Activated naive CD8-positive, alpha-beta T cell treated with anti-CD3 and anti-CD28 coated beads, Interleukin-2, amount 10 ng/mL, durations not matched to agents 7 days and 5 days (primary cell): ENCODE measurements at regions not wholly inside any gene's neighbourhood (a gene's known extent, or its start where the extent isn't known, plus 50 kb on each side); places are given as distances from the start of the nearest gene placed in this dataset.

Experiments used
- ATAC-seq: fragments of 150-1000 bp; cut with Tn5 transposase; one replicate; pipeline ENCODE4 v1.10.0; 2021; ENCODE audit warnings: low read depth, moderate library complexity
- POLR2A ChIA-PET: fragments of 350-600 bp; sonication (Branson Sonifier 250); formaldehyde crosslinking; loops from one replicate; lab custom pipeline; 2021; ENCODE audit warnings: antibody characterized with exemption; lab: Charles Lee
- DNase-seq: peaks from one replicate; pipeline ENCODE4 v3.0.0; 2021
- H3K27ac Mint-ChIP-seq: one replicate; pipeline ENCODE4 v1.8.0; 2022; ENCODE audit warnings: mild to moderate bottlenecking, mixed read lengths
- H3K27me3 Mint-ChIP-seq: one replicate; pipeline ENCODE4 v1.8.0; 2022; ENCODE audit warnings: mild to moderate bottlenecking, moderate library complexity, mixed read lengths
- H3K36me3 Mint-ChIP-seq: one replicate; pipeline ENCODE4 v1.8.0; 2021; ENCODE audit warnings: mild to moderate bottlenecking, mixed read lengths
- H3K4me1 Mint-ChIP-seq: one replicate; pipeline ENCODE4 v1.8.0; 2021; ENCODE audit warnings: mixed read lengths
- H3K4me3 Mint-ChIP-seq: one replicate; pipeline ENCODE4 v1.8.0; 2022; ENCODE audit warnings: mild to moderate bottlenecking, moderate library complexity, mixed read lengths
- H3K9me3 Mint-ChIP-seq: one replicate; pipeline ENCODE4 v1.8.0; 2021; ENCODE audit warnings: mixed read lengths

- H3K4me1 Mint-ChIP-seq: no peaks in the 10 kb centered on the region
Observed at GRCh38 chr1:60994828-60995492, 87.4 kb upstream of the NFIA start.

DNA sequence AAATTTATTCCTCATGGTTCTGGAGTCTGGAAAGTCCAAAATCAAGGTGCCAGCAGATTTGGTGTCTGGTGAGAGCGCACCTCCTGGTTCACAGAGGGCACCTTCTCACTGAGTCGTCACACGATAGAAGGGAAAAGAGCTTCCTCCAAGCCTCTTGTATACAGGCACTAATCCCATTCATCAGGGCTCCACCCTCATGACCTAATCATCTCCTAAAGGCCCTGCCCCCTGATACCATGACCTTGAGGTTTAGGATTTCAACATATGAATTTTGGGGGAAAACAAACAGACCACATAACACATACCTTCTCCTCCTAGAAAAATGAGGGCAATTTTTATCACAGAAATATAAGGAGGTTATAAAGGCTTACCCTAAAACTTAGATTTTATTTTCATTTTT lies 88.0 kb upstream of the NFIA start:
- no peak overlapping the region for H3K4me3 Mint-ChIP-seq
- ATAC-seq (no peak), DNase-seq (no peak)
- H3K4me1 Mint-ChIP-seq: no peaks in the 10 kb centered on the region
- peaks cover 9% of the 10 kb centered on the region for H3K27me3 Mint-ChIP-seq
- H3K36me3 Mint-ChIP-seq: no peaks in the 10 kb centered on the region
- POLR2A ChIA-PET: no interaction called here
- no peak overlapping the region for H3K27ac Mint-ChIP-seq
- no peaks in the 10 kb centered on the region for H3K9me3 Mint-ChIP-seq

More at GRCh38 chr1:60994828-60995492, 87.4 kb upstream of the NFIA start:
- H3K27me3 Mint-ChIP-seq: peaks cover 9% of the 10 kb centered on the region
- ATAC-seq (no peak), DNase-seq (no peak)
- H3K27ac Mint-ChIP-seq: no peak overlapping the region
- POLR2A ChIA-PET: no interaction called here
- H3K36me3 Mint-ChIP-seq: no peaks in the 10 kb centered on the region
- H3K4me3 Mint-ChIP-seq: no peak overlapping the region
- no peaks in the 10 kb centered on the region for H3K9me3 Mint-ChIP-seq

GRCh38 chr1:60992165-60992564 lies 90.2 kb upstream of the NFIA start:
- POLR2A ChIA-PET: no interaction called here
- Mint-ChIP-seq H3K4me3 (no peak overlapping the region), H3K27ac (no peak overlapping the region), H3K36me3 (no peaks in the 10 kb centered on the region), H3K27me3 (peaks cover 13% of the 10 kb centered on the region), H3K9me3 (no peaks in the 10 kb centered on the region), H3K4me1 (no peaks in the 10 kb centered on the region)
- DNase-seq: no peak
- ATAC-seq: no peak

DNA sequence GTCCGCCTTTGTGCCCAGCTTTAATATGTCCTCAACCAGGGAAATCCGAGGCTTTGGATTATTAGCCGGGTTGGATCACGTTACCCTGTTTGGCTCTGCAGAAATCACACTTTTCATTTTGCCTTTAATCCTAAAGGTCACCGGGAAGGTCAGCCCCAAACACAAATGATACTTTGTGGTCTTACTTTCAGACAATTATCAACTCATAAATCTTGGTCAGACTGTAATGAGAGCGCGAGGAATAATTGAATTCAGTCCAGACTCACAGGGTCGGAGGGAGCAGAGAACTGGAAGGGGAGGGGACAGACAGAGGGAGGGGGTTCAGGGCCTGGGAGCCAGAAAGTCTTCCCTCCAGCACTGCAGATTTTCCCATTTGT lies 91.7 kb upstream of the NFIA start:
- POLR2A ChIA-PET: no interaction called here
- H3K27me3 Mint-ChIP-seq: peaks cover 13% of the 10 kb centered on the region
- ATAC-seq (no peak), DNase-seq (no peak)
- H3K36me3 Mint-ChIP-seq: no peaks in the 10 kb centered on the region
- no peaks in the 10 kb centered on the region for H3K4me1 Mint-ChIP-seq
- no peak overlapping the region for H3K4me3 Mint-ChIP-seq
- no peaks in the 10 kb centered on the region for H3K9me3 Mint-ChIP-seq
- no peak overlapping the region for H3K27ac Mint-ChIP-seq

DNA sequence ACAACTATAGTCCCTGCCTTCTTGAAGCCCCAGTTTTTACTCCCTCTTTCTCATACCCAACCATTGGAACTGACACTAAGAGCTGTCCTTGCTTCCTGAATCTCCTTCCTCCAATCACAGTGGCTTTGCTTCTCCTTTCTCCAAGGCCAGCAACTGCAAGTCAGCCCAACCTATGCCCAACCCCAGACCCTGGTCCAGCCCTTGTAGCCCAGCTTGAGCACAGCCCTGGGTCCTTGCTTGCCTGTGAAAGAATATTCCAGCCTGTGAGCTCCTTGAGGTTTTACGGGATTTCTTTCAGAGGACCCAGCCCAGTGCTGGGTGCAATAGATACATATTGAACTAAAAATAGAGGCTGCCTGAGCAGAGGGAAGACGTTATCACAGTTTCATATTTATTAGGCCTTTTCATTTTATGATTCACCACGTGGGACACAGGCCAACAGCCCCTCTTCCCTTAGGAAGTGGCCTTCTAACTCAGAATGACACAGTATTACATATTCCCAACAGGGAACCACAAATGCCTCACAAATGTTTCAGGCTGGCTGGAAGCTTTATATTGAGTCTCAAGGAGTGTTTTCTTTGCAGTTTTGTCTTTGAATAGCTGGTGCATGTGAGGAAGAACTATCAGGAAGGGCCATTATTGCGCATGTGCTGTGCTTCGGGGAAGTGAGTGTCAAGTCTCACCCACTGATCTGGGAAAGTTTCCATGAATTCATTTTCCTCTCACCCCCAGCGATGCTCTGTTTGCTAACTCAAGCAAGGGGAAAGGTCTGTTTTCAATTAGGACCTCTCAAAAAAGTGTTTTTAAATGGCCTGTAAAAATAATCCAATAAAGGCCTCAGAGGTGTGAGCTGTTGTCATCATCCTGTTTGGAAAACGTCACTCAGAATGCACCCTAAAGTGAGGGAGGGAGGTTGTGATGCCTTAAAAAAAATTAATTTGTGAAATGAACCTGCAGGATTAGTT lies 92.3 kb upstream of the NFIA start:
- no peak for DNase-seq
- Mint-ChIP-seq H3K4me1 (no peaks in the 10 kb centered on the region), H3K27ac (no peak overlapping the region), H3K27me3 (peaks cover 13% of the 10 kb centered on the region), H3K9me3 (no peaks in the 10 kb centered on the region), H3K4me3 (no peak overlapping the region), H3K36me3 (no peaks in the 10 kb centered on the region)
- ATAC-seq: no peak
- POLR2A ChIA-PET: no interaction called here

- Mint-ChIP-seq H3K4me3 (no peak overlapping the region), H3K4me1 (no peaks in the 10 kb centered on the region), H3K9me3 (no peaks in the 10 kb centered on the region), H3K27me3 (peaks cover 11% of the 10 kb centered on the region), H3K27ac (no peak overlapping the region), H3K36me3 (no peaks in the 10 kb centered on the region)
- ATAC-seq: no peak
- no peak for DNase-seq
- POLR2A ChIA-PET: no interaction called here
Observed at GRCh38 chr1:60988891-60989290, 93.5 kb upstream of the NFIA start.

DNA sequence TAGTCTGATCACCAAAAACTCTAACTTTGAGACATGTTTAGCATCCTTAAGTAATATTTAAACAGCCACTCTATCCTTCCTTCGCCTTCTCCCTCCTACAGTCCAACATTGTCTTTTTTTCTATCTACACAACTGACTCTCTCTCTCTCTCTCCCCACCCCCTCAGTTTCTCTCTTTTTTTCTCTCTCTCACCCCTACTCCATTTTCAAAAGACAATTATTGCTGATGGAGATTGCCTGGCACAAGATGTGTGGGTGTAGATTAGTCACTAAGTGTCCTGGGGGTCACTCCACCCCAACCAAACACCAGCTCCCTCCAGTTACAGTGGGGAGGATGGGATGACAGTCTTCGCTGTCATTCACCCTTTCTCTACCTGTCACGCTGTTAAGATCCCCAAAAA lies 94.5 kb upstream of the NFIA start:
- POLR2A ChIA-PET: interaction anchor here (0.7 kb wide), 1 partner anchor 620 kb away, joined by 4 read pairs; no protein-coding TSS in a partner anchor
- DNase-seq (no peak), ATAC-seq (no peak)
- no peak overlapping the region for H3K27ac Mint-ChIP-seq
- peaks cover 4% of the 10 kb centered on the region for H3K27me3 Mint-ChIP-seq
- H3K9me3 Mint-ChIP-seq: no peaks in the 10 kb centered on the region
- H3K4me1 Mint-ChIP-seq: peaks cover 1% of the 10 kb centered on the region
- H3K4me3 Mint-ChIP-seq: no peak overlapping the region
- no peaks in the 10 kb centered on the region for H3K36me3 Mint-ChIP-seq

GRCh38 chr1:60984062-60984799 lies 98.1 kb upstream of the NFIA start:
- no peak for DNase-seq
- H3K4me1 Mint-ChIP-seq: peaks cover 1% of the 10 kb centered on the region
- H3K27ac Mint-ChIP-seq: no peak overlapping the region
- no peak overlapping the region for H3K4me3 Mint-ChIP-seq
- POLR2A ChIA-PET: no interaction called here
- ATAC-seq: no peak
- no peaks in the 10 kb centered on the region for H3K36me3 Mint-ChIP-seq
- H3K27me3 Mint-ChIP-seq: peaks cover 6% of the 10 kb centered on the region
- H3K9me3 Mint-ChIP-seq: no peaks in the 10 kb centered on the region

DNA sequence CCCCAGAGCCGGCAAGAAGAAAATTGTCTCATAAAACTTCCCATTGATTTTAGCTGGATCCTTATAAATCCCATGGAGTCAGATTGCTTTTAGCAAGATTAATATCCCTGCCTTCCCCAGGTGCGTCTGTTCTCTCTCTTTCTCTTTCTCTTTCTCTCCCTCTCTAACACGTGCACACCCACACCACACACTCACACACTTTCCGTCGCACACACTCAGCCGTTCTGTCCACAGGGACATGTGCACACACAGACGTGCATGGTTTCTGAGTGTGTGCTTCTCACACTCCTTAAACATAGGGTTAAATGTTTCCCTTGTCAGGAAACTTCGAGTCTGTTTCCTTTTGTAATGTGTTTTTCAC lies 98.7 kb upstream of the NFIA start:
- H3K27ac Mint-ChIP-seq: no peak overlapping the region
- no peaks in the 10 kb centered on the region for H3K9me3 Mint-ChIP-seq
- POLR2A ChIA-PET: no interaction called here
- H3K36me3 Mint-ChIP-seq: no peaks in the 10 kb centered on the region
- DNase-seq (no peak), ATAC-seq (no peak)
- peaks cover 1% of the 10 kb centered on the region for H3K4me1 Mint-ChIP-seq
- H3K27me3 Mint-ChIP-seq: peaks cover 6% of the 10 kb centered on the region
- no peak overlapping the region for H3K4me3 Mint-ChIP-seq

GRCh38 chr1:60982539-60982938 lies 99.8 kb upstream of the NFIA start:
- Mint-ChIP-seq H3K27me3 (peaks cover 2% of the 10 kb centered on the region), H3K4me3 (no peak overlapping the region), H3K36me3 (no peaks in the 10 kb centered on the region), H3K4me1 (peaks cover 1% of the 10 kb centered on the region), H3K9me3 (no peaks in the 10 kb centered on the region), H3K27ac (no peak overlapping the region)
- ATAC-seq (no peak), DNase-seq (no peak)
- POLR2A ChIA-PET: no interaction called here

DNA sequence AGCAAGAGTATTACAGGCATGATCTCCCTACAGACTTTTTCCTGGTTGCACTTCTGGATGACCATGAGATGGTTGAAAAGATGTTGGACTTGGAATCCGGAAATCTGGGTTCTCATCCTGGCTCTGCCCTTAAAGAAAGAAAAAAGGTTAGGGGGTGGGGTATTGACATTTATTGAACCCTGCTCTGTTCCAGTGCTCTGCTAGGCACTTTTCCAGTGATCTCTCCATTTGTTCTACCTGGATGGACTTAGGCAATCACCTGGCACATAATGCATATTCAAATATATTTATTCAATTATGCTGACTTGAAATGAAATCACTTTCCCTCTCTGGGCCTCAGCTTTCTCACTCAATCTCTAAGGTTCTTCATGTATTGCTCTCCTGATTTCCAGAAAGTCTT lies 101.0 kb upstream of the NFIA start:
- H3K4me1 Mint-ChIP-seq: peaks cover 1% of the 10 kb centered on the region
- H3K36me3 Mint-ChIP-seq: no peaks in the 10 kb centered on the region
- H3K9me3 Mint-ChIP-seq: no peaks in the 10 kb centered on the region
- H3K4me3 Mint-ChIP-seq: no peak overlapping the region
- H3K27me3 Mint-ChIP-seq: peaks cover 5% of the 10 kb centered on the region
- no peak overlapping the region for H3K27ac Mint-ChIP-seq
- DNase-seq (no peak), ATAC-seq (no peak)
- POLR2A ChIA-PET: no interaction called here

- Mint-ChIP-seq H3K4me1 (peaks cover under 1% of the 10 kb centered on the region), H3K27ac (no peak overlapping the region), H3K36me3 (no peaks in the 10 kb centered on the region), H3K27me3 (peaks cover 12% of the 10 kb centered on the region), H3K9me3 (no peaks in the 10 kb centered on the region), H3K4me3 (no peak overlapping the region)
- ATAC-seq: peak; percentile 65
- POLR2A ChIA-PET: no interaction called here
- peak; percentile 32 for DNase-seq
Observed at GRCh38 chr1:60978421-60979357, 103.7 kb upstream of the NFIA start.

- Mint-ChIP-seq H3K4me3 (no peak overlapping the region), H3K4me1 (no peaks in the 10 kb centered on the region), H3K9me3 (no peaks in the 10 kb centered on the region), H3K27me3 (peaks cover 15% of the 10 kb centered on the region), H3K36me3 (no peaks in the 10 kb centered on the region), H3K27ac (no peak overlapping the region)
- POLR2A ChIA-PET: no interaction called here
- no peak for ATAC-seq
- DNase-seq: no peak
Observed at GRCh38 chr1:60977661-60978060, 104.7 kb upstream of the NFIA start.
